ENCODE measurements at regions not wholly inside any gene's neighbourhood (a gene's known extent, or its start where the extent isn't known, plus 50 kb on each side); places are given as distances from the start of the nearest gene placed in this dataset.

DNA sequence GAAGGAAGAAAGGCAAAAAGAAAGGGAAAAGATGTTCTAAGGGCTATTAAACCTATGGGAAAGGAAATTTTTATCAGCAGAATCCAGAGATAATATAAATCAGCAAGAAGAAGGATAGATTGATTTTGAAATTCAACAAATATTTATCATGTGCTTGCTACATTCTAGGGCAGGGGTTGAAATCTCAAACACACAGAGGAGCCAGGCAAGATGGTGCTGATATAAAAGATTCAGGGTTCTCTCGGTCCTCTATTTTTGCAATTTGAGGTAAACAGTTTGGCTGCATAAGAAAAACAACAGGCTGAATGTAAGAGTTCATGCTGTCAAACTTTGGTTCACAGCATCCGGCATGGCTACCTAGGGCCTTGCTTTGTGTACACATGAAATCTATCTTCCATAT, 109.6 kb upstream of the BMP2 start:
- DNase-seq: no peak

DNA sequence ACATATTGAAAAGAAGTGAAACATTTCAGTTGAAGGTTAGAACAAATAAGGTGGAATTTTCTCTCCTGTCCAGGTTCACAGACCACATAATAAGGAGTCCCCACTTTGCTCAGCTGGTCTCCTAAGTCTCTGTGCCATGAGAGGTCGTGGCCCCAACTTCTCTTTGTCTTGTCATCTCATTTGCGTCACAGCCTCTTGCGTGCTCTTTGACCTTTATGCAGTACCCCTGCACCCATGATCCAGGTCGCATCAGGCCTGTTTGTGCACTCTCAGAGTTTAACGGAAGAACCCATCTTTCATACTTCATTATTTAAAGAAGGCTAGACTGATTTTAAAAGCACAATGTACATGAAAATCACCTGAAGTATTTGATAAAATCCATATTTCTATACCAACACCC, 110.4 kb upstream of the BMP2 start:
- no peak for DNase-seq

DNA sequence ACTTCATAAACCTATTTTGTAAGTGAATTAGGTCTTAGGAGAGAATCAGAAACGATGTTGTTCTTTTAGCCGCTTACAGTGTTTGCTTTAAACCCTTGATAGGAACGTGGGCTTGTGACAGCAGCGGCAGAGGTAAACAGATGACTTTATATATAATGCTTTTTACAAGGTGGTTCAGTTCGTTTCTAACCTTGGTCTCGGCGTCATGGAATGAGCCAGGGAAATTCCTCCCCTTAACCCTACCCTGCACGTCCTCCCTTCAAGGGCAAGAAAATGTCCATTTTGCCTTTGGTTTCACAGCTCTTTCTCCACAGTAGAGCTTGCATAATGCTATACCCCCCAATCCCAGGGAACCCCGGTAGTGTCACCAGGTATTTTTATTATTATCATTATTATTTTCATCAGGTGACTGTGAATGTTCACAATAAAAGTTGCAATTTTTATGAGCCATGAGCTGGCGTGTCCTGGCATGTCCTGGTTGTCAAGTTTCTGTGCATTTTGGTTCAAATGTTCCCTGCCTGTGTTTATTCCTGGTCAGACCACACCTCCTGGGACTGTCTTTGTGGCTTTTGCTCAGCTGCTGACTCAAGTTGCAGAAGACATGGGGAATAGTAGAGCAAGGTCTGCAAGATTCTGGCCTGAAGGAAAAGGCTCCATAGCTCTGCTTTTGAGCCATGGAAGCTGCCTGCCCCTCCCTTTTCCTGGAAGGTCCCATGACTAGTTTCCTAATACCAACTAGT, 112.8 kb upstream of the BMP2 start:
- no peak for DNase-seq

DNA sequence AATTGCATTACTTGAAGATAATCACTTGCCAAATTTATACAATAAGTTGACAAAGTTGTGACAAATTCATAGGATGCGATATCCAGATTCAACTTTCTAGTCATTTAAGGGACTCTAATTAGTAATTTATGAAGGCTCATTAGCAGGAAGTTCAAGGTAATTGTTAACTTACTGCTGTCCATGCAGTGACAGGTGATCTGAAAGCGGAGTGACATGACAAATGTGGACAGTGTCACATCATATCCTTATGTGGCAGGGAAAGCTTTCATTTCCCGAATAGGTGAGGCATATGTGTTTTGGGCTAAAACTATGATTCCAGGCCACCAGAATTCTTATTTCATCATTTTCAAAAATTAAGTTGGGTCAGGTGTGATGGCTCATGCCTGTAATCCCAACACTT, 115.9 kb upstream of the BMP2 start:
- DNase-seq: no peak

DNA sequence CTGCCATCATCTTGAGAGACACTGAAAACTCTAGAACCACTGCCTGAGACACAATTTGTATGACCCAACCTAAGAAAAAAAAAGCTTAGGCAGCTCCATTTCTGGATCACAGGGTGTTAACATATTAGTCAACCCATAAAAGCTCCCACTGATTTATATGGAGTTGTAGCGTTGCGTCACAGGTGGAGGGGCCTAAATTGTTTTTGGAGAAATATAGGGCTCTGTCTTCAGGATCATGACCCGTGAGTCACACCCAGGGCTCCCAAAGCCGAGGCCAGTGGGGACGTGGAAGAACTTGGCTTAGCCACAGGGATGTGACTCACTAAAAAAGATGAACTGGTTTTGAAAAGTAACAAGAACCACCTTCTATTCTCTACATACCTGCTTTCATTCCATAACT, 116.5 kb upstream of the BMP2 start:
- no peak for DNase-seq

DNA sequence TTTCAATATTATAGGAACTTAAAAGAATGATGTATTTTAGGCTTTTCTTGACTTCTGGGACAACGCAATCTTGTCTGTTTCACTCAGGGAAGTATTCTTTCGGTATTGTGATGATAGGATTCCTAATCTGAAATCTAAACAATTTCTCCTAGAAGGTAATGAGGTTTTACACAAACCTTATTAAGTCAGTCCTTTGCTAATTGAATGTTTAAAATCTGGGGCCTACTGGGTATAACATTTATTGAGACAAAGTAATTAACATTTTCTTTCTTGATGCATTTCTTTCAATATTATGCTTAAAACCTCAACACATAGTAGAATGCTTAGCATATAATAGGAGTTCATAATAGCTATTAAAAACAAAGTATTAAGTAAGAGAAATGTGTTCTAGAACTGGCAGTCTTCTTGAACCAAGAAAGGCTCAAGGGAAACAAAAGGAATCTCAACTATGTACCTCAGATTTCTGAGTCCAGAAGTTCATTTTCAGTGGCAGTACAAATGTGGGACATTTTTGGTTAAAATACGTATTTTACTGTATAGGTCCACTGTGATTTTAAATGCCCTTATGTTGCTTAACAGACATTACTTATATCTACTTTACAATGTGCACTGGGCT, 121.4 kb upstream of the BMP2 start:
- no peak for DNase-seq

DNA sequence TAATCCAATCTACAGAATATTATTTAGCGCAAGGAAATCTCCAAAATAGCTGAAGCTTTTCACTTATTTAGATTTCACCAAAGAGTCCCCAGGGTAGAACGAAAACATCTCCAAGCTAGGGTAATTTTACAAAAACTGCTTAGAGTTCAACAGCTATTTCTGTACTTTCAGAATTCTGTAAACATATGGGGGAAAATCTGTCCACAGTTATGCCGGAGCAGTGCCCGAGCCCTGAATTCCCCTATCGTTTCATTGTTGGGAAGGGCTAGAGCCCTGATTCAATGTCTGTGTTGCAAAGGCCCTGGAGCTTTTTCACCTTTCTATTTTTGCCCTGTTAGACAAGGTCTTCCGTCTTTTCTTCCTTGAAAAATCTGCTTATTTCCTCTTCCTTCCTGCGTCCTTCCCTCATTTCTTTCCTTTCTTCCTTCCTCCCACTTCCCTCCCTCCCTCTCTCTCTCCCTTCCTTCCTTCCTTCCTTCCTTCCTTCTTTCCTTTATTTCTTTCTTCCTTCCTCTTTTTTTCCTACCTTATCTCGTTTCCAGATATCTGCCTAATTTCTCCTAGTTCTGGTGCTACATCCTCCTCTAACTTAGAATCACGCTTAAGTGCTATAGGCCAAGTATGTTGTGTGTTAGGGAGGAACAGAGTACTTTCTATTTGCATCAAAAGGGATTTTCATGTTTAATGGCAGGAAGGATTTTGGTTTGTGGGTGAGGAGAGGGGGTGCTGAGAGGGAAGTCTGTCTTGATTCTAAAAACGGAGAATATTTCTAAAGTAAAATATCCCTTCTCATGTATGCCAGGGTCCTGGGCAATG, 122.5 kb upstream of the BMP2 start:
- DNase-seq: no peak

DNA sequence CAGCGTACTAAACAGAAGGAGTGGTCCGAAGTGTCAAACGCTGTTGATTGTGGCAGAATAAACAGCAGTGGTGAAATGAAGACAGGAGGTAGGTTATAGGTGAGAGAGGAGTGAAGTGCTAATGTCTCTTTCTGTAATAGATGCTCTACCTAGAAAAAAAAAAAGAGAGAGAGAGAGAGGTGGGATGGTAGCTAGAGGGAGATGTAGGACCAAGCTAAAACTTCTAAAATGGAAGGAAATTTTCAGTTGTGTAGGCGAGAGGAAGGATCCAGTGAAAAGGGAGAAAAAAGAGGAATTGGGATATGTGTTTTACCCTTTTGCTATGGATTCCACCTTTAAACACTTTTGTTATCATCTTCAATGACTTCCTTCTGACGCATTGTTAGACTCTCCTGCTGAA, 126.5 kb upstream of the BMP2 start:
- DNase-seq: no peak

DNA sequence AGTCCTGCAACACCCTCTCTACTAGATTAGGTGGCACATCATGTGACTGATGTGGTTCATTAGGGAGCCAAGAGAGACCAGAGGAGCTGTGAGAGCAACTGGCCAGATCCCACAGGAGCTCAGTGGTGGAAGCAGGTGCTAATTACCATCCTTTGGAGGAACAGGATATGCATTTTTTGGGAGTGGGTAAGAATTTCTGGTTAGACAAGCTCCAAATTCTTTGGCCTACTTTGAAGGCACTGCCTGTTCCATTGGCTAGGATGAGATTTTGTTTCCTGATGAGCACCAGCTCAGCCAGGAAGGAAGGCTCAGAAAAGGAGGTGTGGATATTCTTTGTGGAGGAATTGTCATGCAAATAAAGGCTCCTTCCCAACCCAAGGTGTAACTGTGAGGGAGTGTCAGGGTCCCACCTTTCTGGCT, 130.3 kb upstream of the BMP2 start:
- DNase-seq: no peak

DNA sequence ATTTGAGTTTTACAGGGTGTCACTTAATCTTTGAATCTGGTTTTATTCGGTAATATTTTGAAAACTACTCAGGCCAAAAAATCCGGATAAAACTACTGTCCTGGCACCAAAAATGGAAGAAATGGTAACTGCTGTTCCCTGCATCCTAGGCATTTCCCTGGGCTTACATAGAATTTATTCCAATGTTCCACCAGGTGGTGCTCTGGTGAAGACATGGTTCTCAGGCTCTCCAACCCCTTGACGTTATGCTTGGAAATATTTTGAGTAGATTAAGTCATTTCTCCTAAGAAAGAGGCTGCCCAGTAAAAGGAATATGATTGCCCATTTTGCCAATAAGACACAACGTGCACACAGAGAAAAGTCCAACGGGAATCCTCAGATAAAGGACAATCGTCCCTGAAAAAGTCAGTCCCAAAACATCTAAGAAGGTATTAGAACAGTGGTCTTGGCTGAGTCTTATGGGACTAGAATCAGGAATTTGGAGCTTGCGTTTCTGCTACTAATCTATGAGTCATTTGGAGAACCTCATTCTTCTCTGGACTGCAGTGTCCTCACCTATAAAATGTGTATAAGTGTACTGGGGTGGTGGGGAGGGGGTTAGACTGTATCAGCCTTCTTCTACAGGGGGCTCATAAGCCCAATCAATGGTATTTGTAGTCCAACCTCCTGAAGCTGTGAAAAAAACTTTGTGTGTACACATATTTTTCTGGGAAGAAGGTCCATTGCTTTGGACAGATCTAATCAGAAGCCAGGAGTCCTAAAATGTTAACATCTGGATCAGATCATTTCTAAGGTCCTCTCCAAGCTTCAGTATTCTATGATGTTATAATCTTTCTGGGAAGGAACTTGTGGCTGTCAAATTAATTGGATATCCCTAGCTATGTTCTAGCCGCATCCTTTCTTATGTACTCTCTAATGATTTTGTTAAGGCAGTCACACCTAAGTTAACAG, 131.0 kb upstream of the BMP2 start:
- peak; percentile 36 for DNase-seq

DNA sequence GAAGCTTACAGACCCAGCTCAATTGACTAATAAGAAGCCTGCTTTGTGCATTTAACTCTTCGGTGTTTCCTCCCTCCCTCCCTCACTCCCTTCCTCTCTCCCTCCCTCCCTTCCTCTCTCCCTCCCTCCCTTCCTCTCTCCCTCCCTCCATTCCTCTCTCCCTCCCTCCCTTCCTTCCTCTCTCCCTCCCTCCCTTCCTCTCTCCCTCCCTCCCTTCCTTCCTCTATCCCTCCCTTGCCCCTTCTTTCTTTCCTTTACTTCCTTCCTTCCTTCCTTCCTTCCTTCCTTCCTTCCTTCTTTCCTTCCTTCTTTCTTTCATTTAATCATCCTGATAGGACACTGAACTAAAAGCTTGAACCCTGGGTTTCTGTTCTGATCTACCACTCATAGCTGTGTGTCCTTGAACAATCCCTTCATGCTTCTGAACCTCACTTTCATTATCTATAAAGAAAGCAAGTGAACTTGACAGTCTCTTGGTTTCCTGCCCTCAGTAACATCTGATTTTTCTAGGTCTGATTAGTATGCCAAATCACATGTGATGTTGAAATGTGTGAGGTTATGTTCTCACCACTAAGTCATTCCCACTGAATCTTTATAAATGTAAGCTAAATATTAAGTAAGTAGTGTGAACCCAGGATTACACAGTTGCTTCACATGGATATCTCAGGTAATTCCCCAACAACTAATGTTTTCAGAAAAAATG, 132.3 kb upstream of the BMP2 start:
- no peak for DNase-seq

DNA sequence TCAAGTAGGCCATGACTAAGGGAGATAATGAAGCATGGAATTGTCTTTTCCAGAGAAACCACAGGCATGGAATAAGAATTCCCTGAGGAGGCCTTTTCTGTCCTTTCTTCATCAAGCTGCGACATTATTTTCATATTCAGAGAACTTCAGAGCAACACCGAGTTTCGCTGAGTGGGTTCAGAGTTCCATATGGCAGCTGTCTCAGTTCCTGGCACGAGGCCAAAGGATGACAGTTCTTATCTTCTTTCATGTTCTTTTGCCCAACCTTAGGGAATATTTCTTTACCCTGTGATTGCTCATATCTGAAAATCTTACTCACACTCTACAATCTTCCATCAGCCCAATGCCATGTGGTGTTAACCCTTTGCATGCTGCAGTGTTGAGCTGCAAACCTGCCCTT, 135.3 kb upstream of the BMP2 start:
- DNase-seq: no peak

DNA sequence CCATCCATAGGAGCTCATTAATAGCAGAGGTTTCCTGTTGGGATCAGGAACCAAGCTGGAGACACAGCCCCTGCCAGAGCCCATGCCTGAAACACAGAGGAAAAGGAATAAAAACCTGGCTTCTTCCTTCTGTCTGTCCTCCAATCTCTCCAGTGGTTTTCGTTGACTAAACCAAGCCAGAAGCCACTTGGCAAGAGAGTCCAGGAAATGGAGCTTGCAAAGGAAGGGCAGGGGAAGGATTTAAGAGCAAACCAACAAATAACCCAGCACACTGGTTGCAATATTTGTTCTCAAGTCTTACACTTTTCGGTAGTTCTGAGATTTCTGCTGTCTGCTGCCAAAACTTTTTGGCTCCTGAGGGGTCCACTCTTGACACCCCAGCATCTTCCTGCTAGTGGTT, 137.0 kb upstream of the BMP2 start:
- no peak for DNase-seq

DNA sequence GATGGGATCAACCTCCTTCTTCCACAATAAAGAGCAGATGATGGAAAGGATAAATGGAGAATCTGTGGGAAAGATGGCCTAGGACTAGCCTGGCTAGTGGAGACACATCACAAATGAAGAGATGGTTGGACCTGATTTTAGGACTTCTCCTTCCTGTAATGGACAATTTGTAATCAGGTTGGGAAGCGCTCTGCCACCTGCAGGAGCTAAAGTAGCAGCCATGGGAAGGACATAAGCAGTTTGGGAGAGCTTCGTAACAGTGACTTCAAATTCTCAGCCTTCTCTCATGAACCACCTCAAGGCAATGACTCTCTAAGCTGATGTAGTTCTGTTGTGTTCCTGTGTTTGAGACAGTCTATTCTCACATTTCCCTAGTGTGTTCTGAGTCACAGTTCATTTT, 137.9 kb upstream of the BMP2 start:
- DNase-seq: no peak

DNA sequence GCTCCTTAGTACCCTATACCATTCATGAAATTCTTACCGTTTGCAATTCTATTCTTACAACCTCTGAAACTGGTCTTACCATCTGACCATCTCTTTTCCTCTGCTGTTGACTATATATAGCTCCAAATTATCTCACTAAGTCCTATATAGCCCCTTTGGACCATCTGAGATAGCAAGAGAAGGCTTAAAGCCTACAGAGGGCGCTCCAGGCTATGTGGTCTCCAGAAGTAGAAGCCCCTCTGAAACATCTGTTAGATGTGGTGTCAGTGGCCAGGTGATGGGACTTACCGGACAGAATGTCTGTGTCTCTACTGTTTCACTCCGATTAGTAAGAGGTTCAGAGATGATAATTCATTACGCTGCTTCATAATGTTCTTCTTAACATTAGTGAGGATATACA, 140.7 kb upstream of the BMP2 start:
- DNase-seq: no peak

DNA sequence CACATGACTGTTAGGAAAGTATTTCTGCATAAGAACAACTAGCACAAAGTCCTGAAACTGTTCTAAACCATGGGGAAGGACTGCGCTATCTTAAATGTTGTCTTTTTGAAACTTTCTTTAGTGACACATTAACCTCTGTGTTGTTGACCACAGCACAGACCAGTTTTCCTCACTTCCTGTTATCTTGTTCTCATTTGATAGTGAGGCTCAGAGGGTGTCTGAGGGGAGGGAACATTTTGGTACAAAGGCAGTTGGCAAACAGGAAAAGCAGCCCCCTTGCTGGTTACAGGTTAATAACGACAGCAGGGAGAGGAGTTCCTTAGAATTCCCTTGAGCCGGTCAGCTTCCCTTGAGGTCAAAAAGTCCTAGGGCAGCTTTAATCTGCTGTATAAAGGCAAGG, 143.5 kb upstream of the BMP2 start:
- DNase-seq: no peak

DNA sequence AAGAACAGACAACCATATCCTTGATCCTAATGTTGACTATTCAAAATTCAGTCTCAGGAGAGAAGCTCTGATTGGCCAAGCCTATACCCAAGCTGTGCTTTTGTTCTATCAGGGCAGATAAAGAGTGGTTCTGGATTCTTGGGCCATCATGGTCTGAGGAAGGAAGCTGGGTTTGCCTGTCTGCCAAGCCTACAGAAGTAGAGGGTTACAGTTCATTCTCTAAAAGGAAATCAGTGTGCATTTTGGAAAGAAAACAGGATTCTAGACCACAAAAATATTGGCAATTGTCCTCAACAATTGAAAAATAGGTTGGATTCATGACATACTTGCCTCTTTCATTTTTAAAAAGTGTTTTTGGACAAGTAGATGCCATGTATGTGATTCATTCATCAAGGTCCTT, 145.4 kb upstream of the BMP2 start:
- no peak for DNase-seq

DNA sequence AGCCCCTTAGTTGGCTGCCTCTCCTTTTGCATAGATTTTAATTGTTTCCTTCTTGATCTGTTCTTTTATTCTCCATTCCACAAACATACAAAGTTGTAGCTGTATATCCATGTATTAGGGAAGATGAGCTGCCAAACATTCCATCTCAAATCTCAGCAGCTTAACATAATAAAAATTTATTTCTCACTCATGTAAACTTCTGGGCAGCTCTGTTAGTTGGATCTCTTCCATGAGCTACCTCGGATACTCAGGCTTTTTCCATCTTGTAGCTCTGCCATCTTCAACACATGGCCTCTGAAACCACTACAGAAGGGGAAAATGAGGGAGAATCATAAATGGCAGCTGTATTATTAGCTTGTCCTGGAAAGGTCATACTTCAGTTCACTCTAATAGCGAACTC, 149.4 kb upstream of the BMP2 start:
- DNase-seq: peak; percentile 45

DNA sequence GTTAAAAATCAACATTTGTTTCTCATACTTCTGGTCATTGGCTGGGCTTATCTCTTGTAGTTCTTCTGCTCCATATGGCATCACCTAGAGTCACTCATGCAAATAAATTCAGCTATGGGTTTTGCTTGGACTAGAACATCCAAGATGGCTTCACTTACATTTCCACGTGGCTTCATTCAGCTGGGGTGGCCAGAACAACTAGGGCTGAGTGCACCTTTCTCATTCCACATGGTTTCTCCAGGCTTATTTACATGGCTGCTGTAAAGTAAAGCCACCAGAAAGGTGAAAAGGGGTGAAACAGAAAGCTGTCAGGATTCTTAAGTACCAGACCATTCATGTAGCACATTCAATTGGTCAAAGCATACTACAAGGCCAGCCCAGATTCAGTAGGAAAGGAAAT, 151.1 kb upstream of the BMP2 start:
- no peak for DNase-seq

DNA sequence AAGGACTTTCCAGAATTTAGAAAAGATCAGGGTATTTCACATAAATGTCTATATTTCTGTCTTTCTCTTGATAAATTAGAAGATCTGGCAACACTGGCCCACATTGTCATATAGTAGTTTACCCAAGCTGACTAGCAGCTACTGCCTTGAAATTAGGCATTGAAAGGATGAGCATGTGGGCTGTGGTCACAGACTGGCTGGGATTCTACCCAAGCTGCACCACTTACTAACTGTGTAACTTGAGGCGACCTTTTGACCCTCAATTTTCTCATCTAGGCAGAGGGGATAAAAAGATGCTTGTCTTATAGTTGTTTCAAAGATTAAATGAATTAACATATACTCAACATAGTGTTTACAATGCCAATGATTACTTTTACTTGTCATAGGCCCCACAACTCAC, 152.7 kb upstream of the BMP2 start:
- DNase-seq: no peak

DNA sequence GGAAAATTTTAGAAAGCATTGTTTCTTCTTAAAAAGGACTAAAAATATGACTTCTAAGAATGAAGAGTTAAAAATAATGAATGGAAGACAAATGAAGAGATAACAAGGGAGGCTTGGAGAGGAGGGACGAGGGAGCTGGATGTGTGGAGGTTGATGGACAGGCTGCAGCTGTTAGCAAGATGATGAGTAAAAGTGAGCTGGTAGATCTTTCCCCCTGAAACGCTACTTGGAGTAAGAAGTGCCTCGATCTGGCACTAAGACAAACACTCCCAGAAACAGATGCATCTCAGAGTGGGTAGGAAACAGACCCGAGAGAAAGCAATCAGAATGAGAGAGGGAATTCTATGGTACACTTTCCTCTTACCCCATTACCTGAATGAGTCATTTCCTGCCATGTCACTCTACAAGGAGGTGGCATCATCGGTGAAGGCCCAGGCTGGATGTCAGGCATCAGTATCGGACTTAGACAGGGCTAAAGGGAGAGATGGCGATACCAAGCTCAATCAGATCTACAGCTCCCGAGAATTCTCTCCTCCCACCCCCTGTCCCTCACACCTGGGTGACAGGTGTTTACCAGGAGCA, 154.1 kb upstream of the BMP2 start:
- DNase-seq: no peak

DNA sequence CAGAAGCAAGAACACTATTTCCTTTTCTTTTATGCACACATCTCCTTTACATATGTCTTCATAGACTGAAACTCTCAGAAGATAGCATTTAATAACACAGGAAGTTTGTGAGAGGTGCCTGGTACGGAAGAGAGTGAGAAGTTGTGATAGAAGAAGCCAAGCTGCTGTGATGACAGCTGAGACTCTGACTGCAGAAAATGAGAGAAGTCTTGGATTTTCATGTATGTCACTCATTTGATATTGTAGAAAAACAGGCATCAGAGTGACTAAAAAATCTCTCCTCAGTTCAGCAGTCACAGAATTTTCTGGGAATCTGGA, 154.9 kb upstream of the BMP2 start:
- DNase-seq: no peak
